H1 (cell line): ENCODE measurements at regions not wholly inside any gene's neighbourhood (a gene's known extent, or its start where the extent isn't known, plus 50 kb on each side); places are given as distances from the start of the nearest gene placed in this dataset.

Source experiments
- CTCF ChIA-PET: fragments of 300-600 bp; sonication (Branson Sonifier 250); formaldehyde crosslinking; loops from one replicate; lab custom pipeline; 2021; ENCODE audit not compliant: partially characterized antibody; lab: Charles Lee
- POLR2A ChIA-PET: fragments of 300-600 bp; sonication (Branson Sonifier 250); formaldehyde crosslinking; loops from one replicate; lab custom pipeline; 2021; ENCODE audit warnings: inconsistent platforms; ENCODE audit not compliant: partially characterized antibody; lab: Charles Lee
- DNase-seq, 2 experiments: peaks; one replicate each; pipeline versions ENCODE4 v3.0.0 to v3.0.0-alpha.2; 2010 to 2022; ENCODE audit warnings: low spot score in 2 of 2, low read depth in 1 of 2, mixed read lengths in 1 of 2
- FAIRE-seq: peaks from 2 replicates; lab custom pipeline; 2011; peaks lifted over from hg19 to GRCh38; lab: Jason Lieb, UNC
- H2AFZ ChIP-seq: 2 replicates; pipeline ENCODE4 v1.8.1; 2012; ENCODE audit warnings: low read length, inconsistent platforms
- H2AK5ac ChIP-seq: 2 replicates; pipeline ENCODE4 v1.6.1; 2013; ENCODE audit warnings: low read depth, low read length
- H2BK120ac ChIP-seq: replicated peaks from 2 replicates; pipeline ENCODE3; 2013; ENCODE audit warnings: low read depth, low read length, inconsistent platforms
- H2BK12ac ChIP-seq: 2 replicates; pipeline ENCODE4 v1.6.1; 2013; ENCODE audit warnings: low read depth, low read length
- H2BK15ac ChIP-seq: 2 replicates; pipeline ENCODE4 v1.6.1; 2013; ENCODE audit warnings: low read length
- H2BK20ac ChIP-seq: 2 replicates; pipeline ENCODE4 v1.6.1; 2013; ENCODE audit warnings: low read length
- H2BK5ac ChIP-seq: 2 replicates; pipeline ENCODE4 v1.6.1; 2013; ENCODE audit warnings: low read depth, low read length
- H3K14ac ChIP-seq: 2 replicates; pipeline ENCODE4 v1.6.1; 2013; ENCODE audit warnings: inconsistent platforms; ENCODE audit not compliant: insufficient read length
- H3K18ac ChIP-seq: 2 replicates; pipeline ENCODE4 v1.6.1; 2013; ENCODE audit warnings: low read length; ENCODE audit errors: extremely low read depth
- H3K23ac ChIP-seq: 2 replicates; pipeline ENCODE4 v1.6.1; 2013; ENCODE audit warnings: inconsistent platforms; ENCODE audit not compliant: insufficient read length
- H3K23me2 ChIP-seq: 2 replicates; pipeline ENCODE4 v1.6.1; 2013; ENCODE audit warnings: low read depth, low read length
- H3K27ac ChIP-seq: 2 replicates; pipeline ENCODE4 v1.6.1; 2011; ENCODE audit warnings: low read depth, low read length, inconsistent platforms
- H3K27me3 ChIP-seq, 4 experiments: replicated peaks in 1 of 4; 1 replicate in 1 of 4; 2 replicates in 3 of 4; pipeline versions ENCODE4 v1.6.1 to v1.8.1; 2011 to 2013; ENCODE audit warnings: low read length in 3 of 4, mild to moderate bottlenecking in 3 of 4, inconsistent platforms in 2 of 4, mixed read lengths in 2 of 4, moderate library complexity in 1 of 4; ENCODE audit not compliant: control insufficient read depth in 3 of 4, insufficient read depth in 3 of 4; ENCODE audit errors: extremely low read depth in 1 of 4
- H3K36me3 ChIP-seq, 4 experiments: 2 replicates each; pipeline versions ENCODE4 v1.6.1 to v1.8.1; 2011 to 2013; ENCODE audit warnings: mild to moderate bottlenecking in 4 of 4, low read length in 3 of 4, moderate library complexity in 2 of 4, control low read depth in 1 of 4, inconsistent platforms in 1 of 4; ENCODE audit not compliant: insufficient read depth in 4 of 4, control insufficient read depth in 2 of 4
- H3K4ac ChIP-seq: replicated peaks from 2 replicates; pipeline ENCODE3; 2013; ENCODE audit warnings: low read length, low read depth, mixed read lengths, inconsistent platforms; ENCODE audit not compliant: insufficient read length
- H3K4me1 ChIP-seq, 4 experiments: replicated peaks in 1 of 4; 1 replicate in 1 of 4; 2 replicates in 3 of 4; pipeline versions ENCODE4 v1.6.1 to v1.8.1; 2011 to 2013; ENCODE audit warnings: low read length in 3 of 4, inconsistent platforms in 2 of 4, mixed read lengths in 1 of 4; ENCODE audit not compliant: insufficient read depth in 4 of 4, control insufficient read depth in 3 of 4
- H3K4me2 ChIP-seq, 2 experiments: 2 replicates each; pipeline versions ENCODE4 v1.6.1 to v1.8.1; 2011 to 2013; ENCODE audit warnings: low read depth in 2 of 2, low read length in 2 of 2, control low read depth in 1 of 2, inconsistent platforms in 1 of 2, mild to moderate bottlenecking in 1 of 2; ENCODE audit not compliant: insufficient read depth in 1 of 2
- H3K4me3 ChIP-seq, 4 experiments: fragments of 200-600, 300-600 bp in 1 of 4; sonication (generic), shearing (Covaris generic), sonication (Bioruptor Twin) in 1 of 4; 2 replicates each; pipeline versions ENCODE4 v1.5.1 to v1.8.1; 2011 to 2016; ENCODE audit warnings: low read length in 4 of 4, low read depth in 3 of 4, control low read depth in 2 of 4, inconsistent platforms in 2 of 4, mild to moderate bottlenecking in 2 of 4, mixed read lengths in 1 of 4, moderate library complexity in 1 of 4; ENCODE audit not compliant: insufficient read depth in 2 of 4; ENCODE audit errors: extremely low read depth in 1 of 4
- H3K56ac ChIP-seq: replicated peaks from 2 replicates; pipeline ENCODE3; 2013; ENCODE audit warnings: low read depth, mild to moderate bottlenecking, mixed read lengths, low read length, inconsistent platforms; ENCODE audit not compliant: insufficient read length
- H3K79me1 ChIP-seq: 2 replicates; pipeline ENCODE4 v1.6.1; 2013; ENCODE audit warnings: low read depth, low read length, control low read depth
- H3K79me2 ChIP-seq, 2 experiments: 2 replicates each; pipeline versions ENCODE4 v1.6.1 to v1.8.1; 2012 to 2013; ENCODE audit warnings: low read length in 2 of 2, mild to moderate bottlenecking in 2 of 2, inconsistent platforms in 1 of 2; ENCODE audit not compliant: insufficient read depth in 2 of 2, control insufficient read depth in 1 of 2
- H3K9ac ChIP-seq, 4 experiments: replicated peaks in 1 of 4; 1 replicate in 1 of 4; 2 replicates in 3 of 4; pipeline versions ENCODE4 v1.6.1 to v1.8.1; 2011 to 2013; ENCODE audit warnings: low read depth in 3 of 4, low read length in 3 of 4, control low read depth in 2 of 4, mild to moderate bottlenecking in 2 of 4, moderate library complexity in 2 of 4, inconsistent platforms in 1 of 4; ENCODE audit errors: extremely low read depth in 1 of 4
- H3K9me3 ChIP-seq, 2 experiments: 2 replicates each; pipeline versions ENCODE4 v1.6.1 to v1.8.1; 2012 to 2013; ENCODE audit warnings: mild to moderate bottlenecking in 2 of 2, moderate library complexity in 2 of 2, control low read depth in 1 of 2, inconsistent platforms in 1 of 2, low read depth in 1 of 2, low read length in 1 of 2, mixed read lengths in 1 of 2; ENCODE audit not compliant: insufficient read depth in 2 of 2
- H4K20me1 ChIP-seq, 2 experiments: replicated peaks in 1 of 2; 2 replicates each; pipeline versions ENCODE3 to v1.8.1; 2011 to 2013; ENCODE audit warnings: inconsistent platforms in 2 of 2, low read length in 2 of 2, mild to moderate bottlenecking in 1 of 2; ENCODE audit not compliant: insufficient read depth in 2 of 2, control insufficient read depth in 1 of 2
- H4K5ac ChIP-seq: 2 replicates; pipeline ENCODE4 v1.6.1; 2013; ENCODE audit warnings: low read length, low read depth, mixed read lengths, inconsistent platforms; ENCODE audit not compliant: insufficient read length
- H4K8ac ChIP-seq: 2 replicates; pipeline ENCODE4 v1.8.0; 2013; ENCODE audit warnings: mild to moderate bottlenecking, moderate library complexity, low read length, inconsistent platforms; ENCODE audit not compliant: insufficient read depth; ENCODE audit errors: extremely low read depth
- H4K91ac ChIP-seq: replicated peaks from 2 replicates; pipeline ENCODE3; 2013; ENCODE audit warnings: low read length, mixed read lengths, inconsistent platforms; ENCODE audit not compliant: insufficient read length
- ASH2L ChIP-seq: fragments of 200-600, 300-600 bp; sonication (generic); IDR thresholded peaks from one replicate; pipeline ENCODE4 v1.7.1; 2017; ENCODE audit warnings: low read length
- HDAC6 ChIP-seq: IDR thresholded peaks from one replicate; pipeline ENCODE4 v1.7.1; 2012; ENCODE audit warnings: low read depth, mild to moderate bottlenecking, inconsistent platforms, low read length, moderate library complexity
- RBBP5 ChIP-seq: IDR thresholded peaks from 2 replicates; pipeline ENCODE4 v1.7.1; 2012; ENCODE audit warnings: low read depth, mild to moderate bottlenecking, inconsistent platforms, low read length, moderate library complexity, borderline replicate concordance
- SIRT6 ChIP-seq: IDR thresholded peaks from one replicate; pipeline ENCODE4 v1.7.1; 2012; ENCODE audit warnings: low read length, inconsistent platforms
- TCF12 ChIP-seq: IDR thresholded peaks from 2 replicates; pipeline ENCODE4 v1.6.1; 2011; ENCODE audit warnings: low read depth, mild to moderate bottlenecking, low read length
- WGBS, 2 experiments: shearing (Covaris generic) in 1 of 2; methylation state at CpG; one replicate each; pipeline versions ENCODE4 v1.1.6 to v1.1.7; 2013 to 2015; ENCODE audit warnings: low lambda C conversion rate in 2 of 2, mixed read lengths in 2 of 2, inconsistent platforms in 1 of 2, low coverage in 1 of 2, missing lambda C conversion rate in 1 of 2; ENCODE audit not compliant: insufficient replicate concordance in 2 of 2, insufficient coverage in 1 of 2, insufficient read length in 1 of 2; ENCODE audit errors: extremely low coverage in 1 of 2, missing lambda C conversion rate in 1 of 2; 5-methylcytosine and 5-hydroxymethylcytosine counted together

DNA sequence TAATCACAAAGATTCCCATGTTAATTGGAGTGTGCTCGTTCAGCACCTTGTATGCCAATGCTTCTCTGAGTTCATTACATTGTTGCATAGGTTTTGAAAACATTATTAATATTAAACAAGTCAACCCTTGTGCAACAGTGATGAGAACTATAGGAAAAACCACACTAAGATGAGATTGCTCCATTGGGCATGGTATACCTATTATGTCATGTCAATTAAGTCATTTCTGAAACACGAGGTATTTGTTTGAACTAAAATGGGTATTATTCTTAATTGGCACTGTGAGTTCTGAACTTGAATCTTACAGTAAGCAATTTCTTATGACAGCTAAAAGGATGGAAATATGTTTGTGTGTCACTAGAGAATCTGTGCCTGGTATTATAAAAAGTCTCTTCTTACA is 447.7 kb downstream of the EFNA5 start:
- Histone ChIP-seq H2BK20ac (no peak overlapping the region), H2BK120ac (no peak overlapping the region), H3K18ac (no peak overlapping the region), H4K5ac (no peak overlapping the region), H3K4ac (no peak overlapping the region), H3K27ac (no peak overlapping the region), H3K9ac (no peak overlapping the region), H3K23ac (no peak overlapping the region), H4K20me1 (no peaks in the 10 kb centered on the region), H4K8ac (no peak overlapping the region), H3K14ac (no peak overlapping the region), H4K91ac (no peak overlapping the region), H3K4me3 (no peak overlapping the region), H3K36me3 (no peaks in the 10 kb centered on the region), H3K4me2 (no peak overlapping the region), H2AFZ (no peak overlapping the region), H2BK12ac (no peak overlapping the region), H2BK5ac (no peak overlapping the region), H3K79me1 (no peaks in the 10 kb centered on the region), H2BK15ac (no peak overlapping the region), H3K27me3 (peaks cover 0 to 3% (median 1%) of the 10 kb centered on the region in 4 experiments; a peak in 2 of 7 replicates), H3K56ac (no peak overlapping the region), H2AK5ac (no peak overlapping the region), H3K4me1 (no peaks in the 10 kb centered on the region), H3K9me3 (no peaks in the 10 kb centered on the region), H3K23me2 (no peaks in the 10 kb centered on the region), H3K79me2 (no peaks in the 10 kb centered on the region)
- POLR2A ChIA-PET = no interaction called here
- no peak for FAIRE-seq
- no peak for DNase-seq
- 83% methylated on average over 2 of the region's 2 CpGs; no CpG with 5 or more reads in 1 of the 2 experiments for WGBS, 2 experiments
- TF ChIP-seq SIRT6 = no peak
- TF ChIP-seq RBBP5 = no peak
- no peak for TF ChIP-seq HDAC6
- TF ChIP-seq ASH2L = no peak
- TF ChIP-seq TCF12 = no peak
- CTCF ChIA-PET = interaction anchor here (1.5 kb wide), 1 partner anchor 25 kb away, joined by 5 read pairs; no protein-coding TSS in a partner anchor
